Nephron (organoid): ENCODE measurements at regions not wholly inside any gene's neighbourhood (a gene's known extent, or its start where the extent isn't known, plus 50 kb on each side); places are given as distances from the start of the nearest gene placed in this dataset.
"Not testable (repeated sequence)": the region's sequence is repeated elsewhere in the genome, so short reads cannot be mapped to it uniquely, and the experiment has no call there.

ENCODE experiments used
- H3K27ac Mint-ChIP-seq, 3 experiments: 2 replicates each; pipeline ENCODE4 v1.8.0; 2020; ENCODE audit warnings: mixed read lengths in 3 of 3, mild to moderate bottlenecking in 2 of 3, moderate library complexity in 1 of 3
- H3K27me3 Mint-ChIP-seq: 2 replicates; pipeline ENCODE4 v1.8.0; 2021; ENCODE audit warnings: low read depth, mild to moderate bottlenecking, moderate library complexity, mixed read lengths
- H3K36me3 Mint-ChIP-seq: 2 replicates; pipeline ENCODE4 v1.8.0; 2020; ENCODE audit warnings: low read depth, mixed read lengths
- H3K4me1 Mint-ChIP-seq: 2 replicates; pipeline ENCODE4 v1.8.0; 2020; ENCODE audit warnings: mixed read lengths
- H3K4me3 Mint-ChIP-seq, 3 experiments: 2 replicates each; pipeline ENCODE4 v1.8.0; 2020; ENCODE audit warnings: mild to moderate bottlenecking in 3 of 3, mixed read lengths in 3 of 3, moderate library complexity in 2 of 3
- H3K9me3 Mint-ChIP-seq: 2 replicates; pipeline ENCODE4 v1.8.0; 2020; ENCODE audit warnings: mixed read lengths
- TF ChIP-seq, protein P1 (sequence below), 3 experiments: fragments of 200-600 bp; sonication (generic); IDR thresholded peaks; one replicate each; pipeline ENCODE4 v1.5.0; 2021; ENCODE audit warnings: antibody characterized with exemption in 3 of 3; ENCODE audit not compliant: unreplicated experiment in 3 of 3

DNA sequence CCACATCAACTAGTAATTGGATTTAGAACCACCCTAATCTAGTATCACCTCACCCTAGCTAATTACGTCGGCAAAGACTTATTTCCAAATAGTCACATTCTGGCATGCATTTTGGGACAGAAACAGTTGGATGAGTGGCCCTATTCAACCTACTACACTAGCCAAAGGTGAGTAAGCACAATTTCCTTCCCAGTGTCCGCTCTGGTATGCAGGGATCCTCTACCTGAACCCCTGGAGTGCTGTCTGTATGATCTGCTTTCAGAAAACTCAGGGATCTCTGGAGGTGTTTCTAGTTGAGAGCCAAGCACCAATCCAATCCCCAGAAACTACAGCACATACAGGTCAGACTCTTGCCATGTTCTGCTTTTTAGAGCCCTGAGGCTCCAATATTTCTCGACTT lies 717.4 kb upstream of the MANEA start:
- no peak overlapping the region for H3K27ac Mint-ChIP-seq
- no peaks in the 10 kb centered on the region for H3K27me3 Mint-ChIP-seq
- peaks cover 2% of the 10 kb centered on the region for H3K9me3 Mint-ChIP-seq
- no peak overlapping the region for H3K4me3 Mint-ChIP-seq
- H3K4me1 Mint-ChIP-seq, result no peaks in the 10 kb centered on the region
- TF ChIP-seq, protein P1, sequence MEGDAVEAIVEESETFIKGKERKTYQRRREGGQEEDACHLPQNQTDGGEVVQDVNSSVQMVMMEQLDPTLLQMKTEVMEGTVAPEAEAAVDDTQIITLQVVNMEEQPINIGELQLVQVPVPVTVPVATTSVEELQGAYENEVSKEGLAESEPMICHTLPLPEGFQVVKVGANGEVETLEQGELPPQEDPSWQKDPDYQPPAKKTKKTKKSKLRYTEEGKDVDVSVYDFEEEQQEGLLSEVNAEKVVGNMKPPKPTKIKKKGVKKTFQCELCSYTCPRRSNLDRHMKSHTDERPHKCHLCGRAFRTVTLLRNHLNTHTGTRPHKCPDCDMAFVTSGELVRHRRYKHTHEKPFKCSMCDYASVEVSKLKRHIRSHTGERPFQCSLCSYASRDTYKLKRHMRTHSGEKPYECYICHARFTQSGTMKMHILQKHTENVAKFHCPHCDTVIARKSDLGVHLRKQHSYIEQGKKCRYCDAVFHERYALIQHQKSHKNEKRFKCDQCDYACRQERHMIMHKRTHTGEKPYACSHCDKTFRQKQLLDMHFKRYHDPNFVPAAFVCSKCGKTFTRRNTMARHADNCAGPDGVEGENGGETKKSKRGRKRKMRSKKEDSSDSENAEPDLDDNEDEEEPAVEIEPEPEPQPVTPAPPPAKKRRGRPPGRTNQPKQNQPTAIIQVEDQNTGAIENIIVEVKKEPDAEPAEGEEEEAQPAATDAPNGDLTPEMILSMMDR (IDR thresholded peaks at IDR 0.05; ENCODE audit: unreplicated experiment in 3 of 3), result no peak
- H3K36me3 Mint-ChIP-seq, result no peaks in the 10 kb centered on the region

DNA sequence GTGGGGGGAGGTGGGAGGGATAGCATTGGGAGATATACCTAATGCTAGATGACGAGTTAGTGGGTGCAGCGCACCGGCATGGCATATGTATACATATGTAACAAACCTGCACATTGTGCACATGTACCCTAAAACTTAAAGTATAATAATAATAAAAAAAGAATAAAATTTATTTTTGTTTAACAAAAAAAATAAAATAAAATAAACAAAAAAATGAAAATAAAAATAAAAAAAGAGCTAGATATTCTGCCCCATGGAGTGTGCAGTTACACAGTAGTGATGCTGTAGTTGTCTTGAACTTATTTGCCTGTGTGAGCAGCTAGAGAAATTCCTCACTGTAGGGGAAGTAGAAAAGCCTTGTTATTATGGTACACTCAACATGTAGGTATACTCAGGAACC lies 720.3 kb upstream of the MANEA start:
- H3K4me1 Mint-ChIP-seq, result not testable (repeated sequence)

DNA sequence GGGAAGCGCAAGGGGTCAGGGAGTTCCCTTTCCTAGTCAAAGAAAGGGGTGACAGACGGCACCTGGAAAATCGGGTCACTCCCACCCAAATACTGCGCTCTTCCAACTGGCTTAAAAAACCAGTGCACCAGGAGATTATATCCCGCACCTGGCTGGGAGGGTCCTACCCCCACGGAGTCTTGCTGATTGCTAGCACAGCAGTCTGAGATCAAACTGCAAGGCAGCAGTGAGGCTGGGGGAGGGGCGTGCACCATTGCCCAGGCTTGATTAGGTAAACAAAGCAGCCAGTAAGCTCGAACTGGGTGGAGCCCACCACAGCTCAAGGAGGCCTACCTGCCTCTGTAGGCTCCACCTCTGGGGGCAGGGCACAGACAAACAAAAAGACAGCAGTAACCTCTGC lies 726.0 kb upstream of the MANEA start:
- H3K9me3 Mint-ChIP-seq, result peaks cover 17% of the 10 kb centered on the region
- H3K4me1 Mint-ChIP-seq, H3K27ac Mint-ChIP-seq, H3K36me3 Mint-ChIP-seq, H3K27me3 Mint-ChIP-seq, H3K4me3 Mint-ChIP-seq: not testable (repeated sequence)

More for the DNA sequence above, 720.3 kb upstream of the MANEA start:
- not testable (repeated sequence) for H3K27ac Mint-ChIP-seq, H3K36me3 Mint-ChIP-seq, H3K4me3 Mint-ChIP-seq, H3K27me3 Mint-ChIP-seq
- H3K9me3 Mint-ChIP-seq, result peaks cover 17% of the 10 kb centered on the region

DNA sequence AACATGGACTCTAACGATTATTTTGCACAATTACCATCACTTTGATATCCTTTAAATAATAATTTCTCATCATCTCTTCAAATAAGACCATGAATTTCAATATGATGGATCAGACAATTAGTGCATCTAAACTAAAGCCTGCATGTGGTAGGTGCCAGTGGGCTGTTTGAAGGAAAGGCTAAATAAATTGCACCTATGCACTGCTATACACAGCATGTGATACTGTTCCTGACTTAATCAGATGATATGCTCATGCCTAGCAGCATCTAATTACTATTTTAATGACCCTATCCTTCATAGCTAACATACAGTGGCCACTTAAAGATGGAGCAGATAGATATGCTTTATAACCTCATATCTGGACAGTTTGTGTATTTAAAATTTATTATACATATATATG lies 731.6 kb upstream of the MANEA start:
- Mint-ChIP-seq H3K27ac (no peak overlapping the region), H3K27me3 (no peaks in the 10 kb centered on the region), H3K36me3 (no peaks in the 10 kb centered on the region), H3K4me3 (no peak overlapping the region), H3K9me3 (no peaks in the 10 kb centered on the region), H3K4me1 (no peaks in the 10 kb centered on the region)
- TF ChIP-seq, protein P1 (IDR thresholded peaks at IDR 0.05; ENCODE audit: unreplicated experiment in 3 of 3), result no peak

DNA sequence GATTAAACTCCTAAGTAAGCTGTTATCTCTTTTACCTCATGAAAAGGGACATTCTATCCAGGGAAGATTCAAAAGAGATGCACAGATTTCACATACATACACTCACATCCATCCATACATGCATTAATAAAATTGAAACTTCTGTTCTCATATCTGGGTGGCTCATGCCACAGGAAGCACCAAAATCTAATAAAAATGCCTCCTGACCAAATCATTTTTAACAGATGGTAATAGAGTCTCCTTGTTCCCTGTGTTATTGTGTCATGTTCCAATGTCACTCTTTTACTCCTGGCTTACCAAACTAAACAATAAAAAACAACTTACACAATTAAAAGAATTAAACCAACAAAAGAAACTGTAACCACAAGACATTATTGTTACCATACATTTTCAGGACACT lies 742.1 kb upstream of the MANEA start:
- no peaks in the 10 kb centered on the region for H3K36me3 Mint-ChIP-seq
- TF ChIP-seq, protein P1 (IDR thresholded peaks at IDR 0.05; ENCODE audit: unreplicated experiment in 3 of 3), result no peak
- peaks cover 3% of the 10 kb centered on the region for H3K27me3 Mint-ChIP-seq
- no peaks in the 10 kb centered on the region for H3K9me3 Mint-ChIP-seq
- H3K4me1 Mint-ChIP-seq, result no peaks in the 10 kb centered on the region
- no peak overlapping the region for H3K27ac Mint-ChIP-seq
- H3K4me3 Mint-ChIP-seq, result no peak overlapping the region

DNA sequence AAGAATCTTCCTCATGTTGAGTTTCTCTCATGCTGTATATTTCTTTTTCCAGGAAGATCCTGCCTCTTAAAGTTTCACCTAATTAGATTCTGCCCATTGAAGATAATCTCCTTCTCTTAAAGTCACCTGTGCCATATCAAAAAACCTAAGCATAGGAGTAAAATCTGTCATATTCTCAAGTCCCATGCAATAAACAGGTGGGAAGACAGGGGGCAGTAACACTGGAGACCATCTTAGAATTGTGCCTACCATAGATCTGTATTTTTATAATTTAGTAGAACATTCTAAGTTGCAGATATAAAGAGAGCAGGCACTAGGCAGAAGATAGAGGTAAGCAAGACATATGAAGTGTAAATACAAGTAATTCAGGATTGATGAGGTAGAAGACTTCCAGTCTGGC lies 763.5 kb upstream of the MANEA start:
- Mint-ChIP-seq H3K27ac (no peak overlapping the region), H3K27me3 (no peaks in the 10 kb centered on the region), H3K4me1 (no peaks in the 10 kb centered on the region), H3K4me3 (no peak overlapping the region), H3K9me3 (no peaks in the 10 kb centered on the region), H3K36me3 (no peaks in the 10 kb centered on the region)
- TF ChIP-seq, protein P1 (IDR thresholded peaks at IDR 0.05; ENCODE audit: unreplicated experiment in 3 of 3), result no peak

DNA sequence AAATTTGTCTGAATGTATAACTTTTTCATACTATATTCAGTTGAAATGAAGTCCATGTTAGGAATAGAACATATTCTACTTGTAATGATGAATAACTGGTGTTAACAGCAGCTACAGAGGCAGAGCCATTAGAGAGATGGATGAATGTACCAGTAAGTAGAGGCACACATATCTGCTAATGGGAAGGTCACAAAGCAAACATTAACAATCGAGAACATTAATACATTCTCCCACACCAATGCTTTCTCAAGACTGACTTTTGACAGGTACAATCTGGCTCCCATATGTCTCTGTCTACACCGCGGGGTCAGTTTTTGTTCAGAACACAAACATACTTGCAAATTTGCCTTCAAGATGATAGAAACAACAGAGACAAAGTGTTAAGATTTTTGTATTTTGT lies 776.0 kb upstream of the MANEA start:
- TF ChIP-seq, protein P1 (IDR thresholded peaks at IDR 0.05; ENCODE audit: unreplicated experiment in 3 of 3), result no peak
- Mint-ChIP-seq H3K4me1 (no peaks in the 10 kb centered on the region), H3K4me3 (no peak overlapping the region), H3K27me3 (no peaks in the 10 kb centered on the region), H3K36me3 (no peaks in the 10 kb centered on the region), H3K9me3 (peaks cover 2% of the 10 kb centered on the region), H3K27ac (no peak overlapping the region)
